Epithelial cell of proximal tubule (primary cell): ENCODE measurements at regions not wholly inside any gene's neighbourhood (a gene's known extent, or its start where the extent isn't known, plus 50 kb on each side); places are given as distances from the start of the nearest gene placed in this dataset.

Source experiments
- DNase-seq: peaks from one replicate; pipeline ENCODE4 v3.0.0-alpha.2; 2011; ENCODE audit warnings: low read depth
- H3K4me3 ChIP-seq: 2 replicates; pipeline ENCODE4 v1.5.1; 2011; ENCODE audit warnings: low read depth, mild to moderate bottlenecking, low read length
- TF ChIP-seq, protein P1 (sequence below): conservative IDR thresholded peaks from 2 replicates; pipeline ENCODE4 v1.5.1; 2012; ENCODE audit warnings: low read depth, mild to moderate bottlenecking, low read length

DNA sequence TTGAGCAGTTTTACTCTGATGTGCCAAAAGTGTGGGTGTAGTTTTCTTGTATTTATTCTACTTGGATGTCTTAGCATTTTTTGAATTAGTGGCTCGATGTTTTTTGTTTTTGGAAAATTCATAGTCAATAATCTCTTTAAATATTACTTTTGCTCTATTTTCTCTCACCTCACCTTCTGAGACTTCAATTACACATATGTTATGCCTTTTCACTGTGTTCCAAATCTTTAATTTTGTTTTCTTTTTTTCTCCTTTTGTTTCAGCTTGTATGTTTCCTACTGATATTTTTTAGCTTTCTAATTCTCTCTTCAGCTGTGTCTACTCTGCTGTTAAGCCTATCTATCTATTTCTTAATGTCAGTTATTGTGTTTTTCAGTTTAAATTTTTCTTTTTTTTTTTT lies 69.5 kb downstream of the ZNF503 start:
- no peak overlapping the region for H3K4me3 ChIP-seq
- TF ChIP-seq, protein P1, sequence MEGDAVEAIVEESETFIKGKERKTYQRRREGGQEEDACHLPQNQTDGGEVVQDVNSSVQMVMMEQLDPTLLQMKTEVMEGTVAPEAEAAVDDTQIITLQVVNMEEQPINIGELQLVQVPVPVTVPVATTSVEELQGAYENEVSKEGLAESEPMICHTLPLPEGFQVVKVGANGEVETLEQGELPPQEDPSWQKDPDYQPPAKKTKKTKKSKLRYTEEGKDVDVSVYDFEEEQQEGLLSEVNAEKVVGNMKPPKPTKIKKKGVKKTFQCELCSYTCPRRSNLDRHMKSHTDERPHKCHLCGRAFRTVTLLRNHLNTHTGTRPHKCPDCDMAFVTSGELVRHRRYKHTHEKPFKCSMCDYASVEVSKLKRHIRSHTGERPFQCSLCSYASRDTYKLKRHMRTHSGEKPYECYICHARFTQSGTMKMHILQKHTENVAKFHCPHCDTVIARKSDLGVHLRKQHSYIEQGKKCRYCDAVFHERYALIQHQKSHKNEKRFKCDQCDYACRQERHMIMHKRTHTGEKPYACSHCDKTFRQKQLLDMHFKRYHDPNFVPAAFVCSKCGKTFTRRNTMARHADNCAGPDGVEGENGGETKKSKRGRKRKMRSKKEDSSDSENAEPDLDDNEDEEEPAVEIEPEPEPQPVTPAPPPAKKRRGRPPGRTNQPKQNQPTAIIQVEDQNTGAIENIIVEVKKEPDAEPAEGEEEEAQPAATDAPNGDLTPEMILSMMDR, result no peak
- no peak for DNase-seq

DNA sequence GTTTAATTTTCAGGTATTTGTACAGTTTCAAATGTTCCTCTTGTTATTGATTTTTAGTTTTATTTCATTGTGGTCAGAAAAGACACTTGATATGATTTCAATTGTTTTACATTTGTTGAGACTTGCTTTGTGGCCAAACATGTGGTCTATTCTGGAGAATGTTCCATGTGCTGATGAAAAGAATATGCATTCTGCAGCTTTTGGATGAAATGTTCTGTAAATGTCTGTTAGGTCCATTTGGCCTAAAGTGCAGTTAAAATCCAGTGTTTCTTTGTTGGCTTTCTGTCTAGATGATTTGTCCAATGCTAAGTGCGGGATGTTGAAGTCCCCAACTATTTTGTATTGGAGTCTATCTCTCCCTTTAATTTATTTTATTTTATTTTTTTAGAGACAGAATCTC lies 70.5 kb downstream of the ZNF503 start:
- no peak overlapping the region for H3K4me3 ChIP-seq
- DNase-seq, result no peak
- TF ChIP-seq, protein P1, result no peak

DNA sequence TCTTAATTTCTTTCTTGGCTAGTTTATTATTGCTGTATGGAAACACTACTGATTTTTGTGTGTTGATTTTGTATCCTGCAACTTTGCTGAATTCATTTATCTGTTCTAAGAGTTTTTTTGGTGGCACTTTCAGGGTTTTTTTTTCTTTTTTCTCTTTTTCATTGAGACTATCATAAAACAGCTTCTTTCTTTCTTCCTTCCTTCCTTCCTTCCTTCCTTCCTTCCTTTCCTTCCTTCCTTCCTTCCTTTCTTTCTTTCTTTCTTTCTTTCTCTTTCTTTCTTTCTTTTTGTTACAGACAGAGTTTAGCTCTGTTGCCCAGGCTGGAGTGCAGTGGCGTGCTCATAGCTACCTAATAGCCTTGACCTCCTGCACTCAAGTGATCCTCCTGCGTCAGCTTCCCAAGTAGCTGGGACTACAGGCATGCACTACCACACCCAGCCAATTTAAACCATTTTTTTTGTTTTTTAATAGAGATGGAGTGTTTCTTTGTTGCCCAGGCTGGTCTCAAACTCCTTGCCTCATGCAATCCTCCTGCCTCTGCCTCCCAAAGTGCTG lies 72.3 kb downstream of the ZNF503 start:
- H3K4me3 ChIP-seq, result no peak overlapping the region
- no peak for DNase-seq
- TF ChIP-seq, protein P1, result no peak

DNA sequence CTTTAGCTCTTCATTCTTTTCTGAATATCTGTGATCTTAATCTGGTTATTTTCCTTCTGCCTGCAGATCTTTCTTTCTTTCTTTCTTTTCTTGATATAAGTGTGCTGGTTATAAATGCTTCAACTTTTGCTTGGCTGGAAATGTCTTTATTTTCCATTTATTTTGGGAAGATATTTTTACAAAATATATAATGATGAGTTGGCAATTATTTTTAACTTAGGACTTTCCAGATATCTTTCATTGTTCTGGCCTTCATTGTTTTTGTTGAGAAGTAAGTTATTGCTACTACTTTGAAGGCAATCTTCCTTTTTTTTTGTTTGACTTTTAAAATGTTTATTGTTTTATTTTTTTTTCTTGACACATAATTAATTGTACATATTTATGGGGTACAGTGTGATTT lies 75.3 kb downstream of the ZNF503 start:
- TF ChIP-seq, protein P1, result no peak
- H3K4me3 ChIP-seq, result no peak overlapping the region
- DNase-seq, result no peak

DNA sequence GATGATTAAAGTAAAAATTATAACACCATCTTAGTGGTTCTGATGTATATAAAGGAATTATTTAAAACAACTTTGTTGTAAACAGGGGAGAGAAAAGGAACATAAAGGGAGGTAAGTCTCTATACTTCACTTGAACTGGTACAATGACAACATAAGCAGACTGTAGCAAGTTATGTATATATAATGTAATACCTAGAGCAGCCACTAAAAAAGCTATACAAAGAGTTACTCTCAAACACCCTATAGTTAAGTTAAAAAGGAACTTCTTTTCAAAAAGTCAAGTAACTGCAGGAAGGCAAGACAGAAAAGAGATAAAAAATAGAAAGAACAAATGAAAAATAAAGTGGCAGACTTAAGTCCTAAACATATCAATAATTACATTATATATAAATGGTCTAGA lies 82.3 kb downstream of the ZNF503 start:
- H3K4me3 ChIP-seq, result no peak overlapping the region
- DNase-seq, result no peak
- TF ChIP-seq, protein P1, result no peak

DNA sequence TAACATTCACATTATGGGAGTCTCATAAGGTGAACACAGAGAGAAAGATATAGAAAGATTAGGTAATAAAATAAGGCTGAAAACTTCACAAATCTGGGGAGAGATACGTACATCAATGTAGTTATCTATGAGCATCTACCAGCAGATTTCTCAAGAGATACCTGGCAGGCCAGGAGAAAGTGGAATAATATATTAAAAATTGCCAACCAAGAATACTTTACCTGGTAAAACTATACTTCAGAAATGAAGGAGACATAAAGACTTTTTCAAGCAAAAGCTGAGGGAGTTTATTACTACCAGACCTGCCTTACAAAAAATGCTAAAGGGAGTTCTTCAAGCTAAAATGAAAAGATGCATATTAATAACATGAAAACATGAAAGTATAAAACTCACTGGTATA lies 78.8 kb upstream of the COMTD1 start:
- no peak for DNase-seq
- TF ChIP-seq, protein P1, result no peak
- no peak overlapping the region for H3K4me3 ChIP-seq

DNA sequence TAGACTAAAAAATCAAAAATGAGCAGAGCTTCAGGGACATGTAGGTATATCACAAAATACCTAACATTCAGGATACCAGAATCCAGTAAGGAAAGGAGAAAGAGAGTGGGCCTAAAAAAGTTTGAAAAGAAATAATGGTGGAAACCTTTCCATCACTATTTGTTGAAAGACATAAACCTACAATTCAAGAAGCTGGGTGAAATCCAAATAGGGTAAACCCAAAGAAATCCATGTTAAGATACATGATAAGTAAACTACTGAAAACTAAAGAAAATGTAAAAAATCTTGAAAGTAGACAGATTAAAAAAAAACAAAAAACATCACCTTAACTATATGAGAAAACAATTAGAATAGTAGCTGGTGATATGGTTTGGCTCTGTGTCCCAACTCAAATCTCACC lies 76.7 kb upstream of the COMTD1 start:
- DNase-seq, result no peak
- no peak overlapping the region for H3K4me3 ChIP-seq
- TF ChIP-seq, protein P1, result no peak
